ENCODE measurements at regions not wholly inside any gene's neighbourhood (a gene's known extent, or its start where the extent isn't known, plus 50 kb on each side); places are given as distances from the start of the nearest gene placed in this dataset.

- TF ChIP-seq EGR1 (IDR thresholded peaks at IDR 0.05; ENCODE audit: borderline replicate concordance, low read depth, low read length): no peak
- no peak for TF ChIP-seq HDAC2 (IDR thresholded peaks at IDR 0.05; ENCODE audit: borderline replicate concordance in 1 of 2, low read depth in 2 of 2, low read length in 2 of 2)
Measured at GRCh38 chr6:95120984-95121383, 456.4 kb upstream of the MANEA start (continued).
